Skeletal muscle satellite cell (primary cell): ENCODE measurements at regions not wholly inside any gene's neighbourhood (a gene's known extent, or its start where the extent isn't known, plus 50 kb on each side); places are given as distances from the start of the nearest gene placed in this dataset.

ENCODE experiments used
- H3K27me3 ChIP-seq: 2 replicates; pipeline ENCODE4 v1.7.0; 2013; ENCODE audit warnings: low read length; ENCODE audit not compliant: control insufficient read depth, insufficient read depth
- H3K36me3 ChIP-seq: 2 replicates; pipeline ENCODE4 v1.7.0; 2013; ENCODE audit warnings: mild to moderate bottlenecking, control low read depth, low read length; ENCODE audit not compliant: insufficient read depth
- H3K4me1 ChIP-seq: 2 replicates; pipeline ENCODE4 v1.7.0; 2013; ENCODE audit warnings: low read length; ENCODE audit not compliant: control insufficient read depth, insufficient read depth
- H3K4me2 ChIP-seq: 2 replicates; pipeline ENCODE4 v1.7.0; 2013; ENCODE audit warnings: mild to moderate bottlenecking, low read length
- H3K4me3 ChIP-seq: 2 replicates; pipeline ENCODE4 v1.7.0; 2013; ENCODE audit warnings: low read length
- H3K9ac ChIP-seq: 2 replicates; pipeline ENCODE4 v1.7.0; 2013; ENCODE audit warnings: mild to moderate bottlenecking, low read depth, low read length, moderate library complexity
- H3K9me3 ChIP-seq: replicated peaks from 2 replicates; pipeline ENCODE4 v1.7.0; 2013; ENCODE audit warnings: mild to moderate bottlenecking, control low read depth, low read length

DNA sequence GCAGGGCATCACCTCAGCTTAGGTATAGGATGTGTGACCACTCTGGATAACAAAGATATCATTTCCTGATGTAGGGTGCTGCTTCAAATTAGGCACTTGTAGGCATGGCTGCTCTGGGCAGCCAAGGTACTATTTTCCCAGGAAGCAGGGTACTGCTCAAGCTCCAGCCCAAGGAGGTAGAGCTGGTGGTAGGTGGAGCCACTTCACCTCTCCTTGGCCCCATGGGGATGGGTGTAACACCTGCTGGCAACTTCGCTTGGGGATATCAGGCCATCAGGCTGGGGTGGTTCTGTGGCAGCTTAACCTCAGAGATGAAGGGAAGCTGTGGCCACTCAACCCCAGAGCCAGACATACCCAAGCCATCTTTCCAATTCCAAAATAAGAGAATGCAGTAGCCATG is 147.1 kb upstream of the IGF1R start:
- H3K4me3 ChIP-seq, result no peak overlapping the region
- no peaks in the 10 kb centered on the region for H3K9me3 ChIP-seq
- H3K4me1 ChIP-seq, result no peaks in the 10 kb centered on the region
- H3K9ac ChIP-seq, result no peak overlapping the region
- no peak overlapping the region for H3K4me2 ChIP-seq
- no peaks in the 10 kb centered on the region for H3K36me3 ChIP-seq
- peaks cover 42% of the 10 kb centered on the region for H3K27me3 ChIP-seq

DNA sequence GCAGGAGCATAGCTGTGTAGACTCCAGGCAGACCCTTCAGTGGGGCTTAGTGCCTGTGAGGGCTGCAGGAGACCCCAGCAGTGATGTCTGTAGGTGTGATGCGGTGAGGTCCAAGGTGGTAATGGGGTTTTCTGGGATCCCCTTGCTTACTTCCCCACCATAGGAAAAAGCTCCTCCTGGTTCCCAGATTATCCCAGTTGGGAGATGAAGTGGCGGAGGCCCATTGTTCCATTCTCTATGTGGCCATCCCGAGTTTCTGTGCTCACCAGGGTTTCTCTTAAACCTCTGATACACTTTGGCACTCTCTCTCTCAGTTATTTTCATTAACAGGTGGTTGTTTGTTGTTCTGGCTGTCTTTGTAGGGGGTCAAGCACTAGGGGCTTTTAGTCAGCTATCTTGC is 146.7 kb upstream of the IGF1R start:
- Histone ChIP-seq H3K4me3 (no peak overlapping the region), H3K9ac (no peak overlapping the region), H3K4me2 (no peak overlapping the region), H3K36me3 (no peaks in the 10 kb centered on the region), H3K4me1 (no peaks in the 10 kb centered on the region), H3K27me3 (peaks cover 47% of the 10 kb centered on the region), H3K9me3 (no peaks in the 10 kb centered on the region)

DNA sequence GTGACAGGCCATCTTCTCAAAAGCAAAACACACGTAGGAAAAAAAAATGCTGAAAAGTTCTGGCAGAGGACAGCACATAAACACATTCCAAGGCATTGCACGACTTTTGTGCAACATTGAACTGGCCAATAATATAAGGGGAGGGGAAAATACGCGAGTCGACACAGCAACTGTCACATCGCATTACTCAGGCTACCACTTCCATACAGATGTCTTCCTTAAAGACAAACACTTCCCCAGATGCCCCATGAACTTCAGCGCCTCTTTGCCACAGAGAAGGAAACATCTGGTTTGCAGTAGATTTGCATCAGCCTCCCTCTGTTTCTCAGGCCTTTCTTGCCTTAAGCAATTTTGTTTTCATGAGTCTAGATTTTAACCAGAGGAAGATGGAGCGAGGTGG is 144.4 kb upstream of the IGF1R start:
- no peaks in the 10 kb centered on the region for H3K4me1 ChIP-seq
- H3K36me3 ChIP-seq, result no peaks in the 10 kb centered on the region
- H3K9me3 ChIP-seq, result no peaks in the 10 kb centered on the region
- H3K4me3 ChIP-seq, result no peak overlapping the region
- H3K9ac ChIP-seq, result no peak overlapping the region
- H3K27me3 ChIP-seq, result peaks cover 63% of the 10 kb centered on the region
- no peak overlapping the region for H3K4me2 ChIP-seq

DNA sequence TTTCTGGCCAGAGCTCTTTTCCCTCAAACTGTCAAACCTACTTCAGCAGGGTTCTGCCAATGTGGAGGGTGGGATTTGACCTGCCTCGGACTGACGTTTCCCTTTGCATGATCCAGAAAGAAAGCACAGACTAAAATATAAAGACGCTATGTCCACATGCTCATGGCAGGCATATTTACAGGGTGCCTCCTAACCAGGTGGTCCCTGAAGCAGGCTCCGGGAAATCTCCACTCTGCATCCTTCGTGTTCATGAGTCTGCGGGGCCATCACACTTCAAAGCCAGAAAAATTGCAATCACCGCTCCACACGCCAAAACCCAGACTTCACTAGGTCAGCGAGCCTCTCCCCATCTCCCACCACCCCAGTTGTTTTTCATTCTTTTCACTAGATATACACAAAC is 143.3 kb upstream of the IGF1R start:
- Histone ChIP-seq H3K9ac (no peak overlapping the region), H3K9me3 (no peaks in the 10 kb centered on the region), H3K4me1 (no peaks in the 10 kb centered on the region), H3K4me3 (no peak overlapping the region), H3K27me3 (peaks cover 63% of the 10 kb centered on the region), H3K4me2 (no peak overlapping the region), H3K36me3 (no peaks in the 10 kb centered on the region)

DNA sequence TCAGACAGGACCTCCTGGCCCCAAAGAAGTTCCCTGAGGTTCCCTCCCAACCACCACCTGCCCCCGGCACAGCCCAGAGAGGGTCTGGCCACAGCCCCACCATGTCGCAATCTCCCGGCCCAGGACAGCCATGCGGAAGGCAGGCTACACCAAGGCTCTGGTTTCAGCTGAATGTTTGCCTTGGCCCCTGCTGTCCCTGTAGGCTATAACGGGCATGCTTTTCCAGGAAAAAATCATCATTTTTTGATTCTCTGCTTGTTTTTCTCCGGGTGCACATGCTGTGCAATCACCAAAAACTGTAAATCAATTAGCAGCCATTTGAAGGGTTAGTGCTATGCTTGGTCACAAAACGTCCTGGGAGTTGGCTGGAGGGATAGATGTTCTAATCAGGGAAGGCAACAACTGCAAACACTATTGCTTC is 142.7 kb upstream of the IGF1R start:
- no peaks in the 10 kb centered on the region for H3K36me3 ChIP-seq
- no peak overlapping the region for H3K9ac ChIP-seq
- H3K4me2 ChIP-seq, result no peak overlapping the region
- no peaks in the 10 kb centered on the region for H3K4me1 ChIP-seq
- no peaks in the 10 kb centered on the region for H3K9me3 ChIP-seq
- no peak overlapping the region for H3K4me3 ChIP-seq
- H3K27me3 ChIP-seq, result peaks cover 62% of the 10 kb centered on the region

DNA sequence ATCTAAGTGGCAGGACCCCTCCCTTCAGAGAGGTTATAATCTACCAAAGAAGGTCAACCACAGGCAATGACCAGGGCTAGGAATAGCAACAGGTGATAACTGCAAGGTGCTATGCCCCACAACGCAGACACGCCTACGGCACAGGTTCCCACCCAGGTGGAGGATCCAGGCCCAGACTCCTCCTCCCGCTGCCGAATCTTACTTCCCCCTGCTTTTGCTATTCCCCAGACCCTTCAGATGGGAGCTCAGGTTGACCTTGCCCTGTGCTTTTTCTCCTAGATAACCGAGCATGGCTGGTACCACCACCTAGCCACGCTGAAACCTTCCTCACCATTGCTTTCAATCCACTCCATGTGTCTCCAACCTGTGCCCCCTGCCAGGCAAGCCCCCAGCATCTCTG is 142.2 kb upstream of the IGF1R start:
- Histone ChIP-seq H3K4me3 (no peak overlapping the region), H3K4me2 (no peak overlapping the region), H3K4me1 (no peaks in the 10 kb centered on the region), H3K36me3 (no peaks in the 10 kb centered on the region), H3K9ac (no peak overlapping the region), H3K9me3 (no peaks in the 10 kb centered on the region), H3K27me3 (peaks cover 59% of the 10 kb centered on the region)

DNA sequence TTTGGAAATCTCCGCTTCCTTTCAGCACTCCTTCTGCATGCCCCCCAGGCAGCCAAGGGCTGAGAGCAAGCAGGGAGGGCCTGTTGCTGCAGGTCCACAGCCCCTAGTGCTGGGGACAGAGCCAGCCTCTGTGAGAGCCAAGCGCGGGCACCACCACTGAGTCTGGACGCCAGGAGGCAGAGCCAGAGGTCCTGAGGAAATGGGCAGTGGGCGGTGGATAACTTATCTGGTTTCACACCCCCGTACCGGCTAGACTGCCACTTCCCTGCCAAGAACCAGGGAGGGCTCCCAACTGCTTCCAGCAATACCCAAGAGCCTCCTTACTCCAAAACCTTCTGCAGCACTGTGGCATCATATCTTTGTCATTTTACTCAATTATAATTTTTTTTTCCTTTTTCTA is 141.6 kb upstream of the IGF1R start:
- Histone ChIP-seq H3K27me3 (peaks cover 59% of the 10 kb centered on the region), H3K36me3 (no peaks in the 10 kb centered on the region), H3K4me2 (no peak overlapping the region), H3K9ac (no peak overlapping the region), H3K9me3 (no peaks in the 10 kb centered on the region), H3K4me3 (no peak overlapping the region), H3K4me1 (no peaks in the 10 kb centered on the region)

DNA sequence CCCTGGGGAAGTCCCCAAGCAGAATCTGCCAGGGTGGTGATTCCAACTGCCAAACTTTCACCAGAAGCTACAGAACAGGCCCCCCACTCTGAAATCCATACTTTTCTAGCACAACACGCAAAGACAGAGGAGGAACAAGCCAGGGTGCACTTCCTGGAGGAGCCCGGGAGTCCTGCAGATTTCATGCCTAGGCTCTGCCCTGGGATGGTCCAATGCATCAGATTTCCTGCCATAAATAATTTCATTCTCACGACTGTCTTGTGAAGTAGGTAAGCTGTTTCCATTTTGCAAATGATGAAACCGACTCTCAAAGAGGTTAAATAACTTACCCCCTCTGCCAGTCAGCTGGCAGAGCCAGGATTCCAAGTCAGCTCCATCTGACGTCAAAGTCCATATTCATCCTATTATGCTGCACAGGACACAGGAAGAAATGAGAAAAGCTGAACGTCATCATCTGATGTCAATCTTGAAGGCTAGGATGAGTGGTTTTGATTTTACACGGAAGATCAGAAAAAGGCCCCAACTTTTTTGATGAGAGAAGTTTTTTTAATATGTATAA is 134.8 kb upstream of the IGF1R start:
- H3K27me3 ChIP-seq, result peaks cover 39% of the 10 kb centered on the region
- H3K4me1 ChIP-seq, result no peaks in the 10 kb centered on the region
- H3K9ac ChIP-seq, result no peak overlapping the region
- no peak overlapping the region for H3K4me3 ChIP-seq
- H3K9me3 ChIP-seq, result no peaks in the 10 kb centered on the region
- H3K36me3 ChIP-seq, result no peaks in the 10 kb centered on the region
- H3K4me2 ChIP-seq, result no peak overlapping the region

DNA sequence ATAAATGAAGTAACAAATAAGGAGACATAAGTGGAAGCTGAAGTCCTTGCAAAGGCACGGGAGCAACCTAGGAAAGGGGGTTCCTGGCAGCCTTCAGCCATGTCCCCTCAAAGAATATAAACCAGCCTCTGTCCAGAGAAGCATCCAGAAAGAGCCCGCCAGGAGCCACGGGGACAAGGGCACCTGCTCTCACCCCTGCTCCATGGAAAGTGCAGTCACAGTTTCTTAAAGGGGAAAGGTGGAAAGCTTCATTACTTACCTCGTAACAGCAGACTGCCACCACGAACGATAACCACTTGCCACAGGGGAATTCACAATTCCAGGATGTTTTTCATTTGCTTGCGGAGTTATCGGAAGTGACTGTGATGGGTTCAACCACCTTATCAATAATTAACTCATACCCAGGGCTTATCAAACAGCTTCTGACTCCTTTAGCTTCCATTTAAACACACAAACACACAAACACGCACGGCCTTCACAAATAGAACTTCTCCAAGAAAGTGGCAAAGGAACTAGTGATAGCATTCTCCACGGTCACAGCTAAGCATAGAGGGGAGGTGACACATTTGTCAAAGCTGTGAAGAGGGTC is 134.2 kb upstream of the IGF1R start:
- Histone ChIP-seq H3K9me3 (no peaks in the 10 kb centered on the region), H3K27me3 (peaks cover 34% of the 10 kb centered on the region), H3K4me1 (peaks cover under 1% of the 10 kb centered on the region), H3K4me2 (no peak overlapping the region), H3K36me3 (no peaks in the 10 kb centered on the region), H3K4me3 (no peak overlapping the region), H3K9ac (no peak overlapping the region)

DNA sequence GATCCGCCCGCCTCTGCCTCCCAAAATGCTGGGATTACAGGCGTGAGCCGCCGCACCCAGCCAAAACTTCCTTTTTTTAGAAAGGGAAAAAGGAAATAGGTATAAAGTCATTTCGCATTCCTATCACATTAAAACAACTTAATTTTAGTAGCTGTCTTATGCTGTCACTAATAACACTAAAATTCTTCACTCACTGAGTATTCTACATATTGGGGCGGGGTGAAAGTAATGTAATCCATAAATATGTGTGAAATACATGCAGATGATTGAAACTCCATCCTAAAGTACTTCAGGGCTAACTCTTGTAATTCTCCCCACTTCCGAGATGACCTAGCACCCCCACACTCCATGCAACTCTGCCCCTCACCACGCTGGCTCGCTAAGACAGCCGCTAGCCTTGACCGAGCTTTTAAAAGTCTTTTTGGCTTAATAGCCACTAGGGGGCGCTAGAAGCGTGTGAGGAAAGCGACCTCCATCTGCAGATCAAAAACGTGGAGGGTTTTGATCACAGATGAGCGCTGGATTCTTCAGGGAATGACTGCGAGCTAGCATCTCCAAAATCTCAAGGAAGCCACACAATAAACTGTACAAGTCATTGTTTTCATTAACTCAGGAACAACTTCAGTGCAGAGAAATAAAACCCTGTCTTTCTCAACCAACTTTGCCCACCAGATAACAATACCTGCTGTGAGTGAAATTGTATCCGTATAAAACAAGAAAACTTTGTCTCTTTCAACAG is 129.3 kb upstream of the IGF1R start:
- peaks cover 4% of the 10 kb centered on the region for H3K4me1 ChIP-seq
- peaks cover 25% of the 10 kb centered on the region for H3K27me3 ChIP-seq
- no peak overlapping the region for H3K4me3 ChIP-seq
- no peaks in the 10 kb centered on the region for H3K36me3 ChIP-seq
- H3K9me3 ChIP-seq, result no peaks in the 10 kb centered on the region
- H3K4me2 ChIP-seq, result peak overlapping the region; percentile 48
- H3K9ac ChIP-seq, result no peak overlapping the region

DNA sequence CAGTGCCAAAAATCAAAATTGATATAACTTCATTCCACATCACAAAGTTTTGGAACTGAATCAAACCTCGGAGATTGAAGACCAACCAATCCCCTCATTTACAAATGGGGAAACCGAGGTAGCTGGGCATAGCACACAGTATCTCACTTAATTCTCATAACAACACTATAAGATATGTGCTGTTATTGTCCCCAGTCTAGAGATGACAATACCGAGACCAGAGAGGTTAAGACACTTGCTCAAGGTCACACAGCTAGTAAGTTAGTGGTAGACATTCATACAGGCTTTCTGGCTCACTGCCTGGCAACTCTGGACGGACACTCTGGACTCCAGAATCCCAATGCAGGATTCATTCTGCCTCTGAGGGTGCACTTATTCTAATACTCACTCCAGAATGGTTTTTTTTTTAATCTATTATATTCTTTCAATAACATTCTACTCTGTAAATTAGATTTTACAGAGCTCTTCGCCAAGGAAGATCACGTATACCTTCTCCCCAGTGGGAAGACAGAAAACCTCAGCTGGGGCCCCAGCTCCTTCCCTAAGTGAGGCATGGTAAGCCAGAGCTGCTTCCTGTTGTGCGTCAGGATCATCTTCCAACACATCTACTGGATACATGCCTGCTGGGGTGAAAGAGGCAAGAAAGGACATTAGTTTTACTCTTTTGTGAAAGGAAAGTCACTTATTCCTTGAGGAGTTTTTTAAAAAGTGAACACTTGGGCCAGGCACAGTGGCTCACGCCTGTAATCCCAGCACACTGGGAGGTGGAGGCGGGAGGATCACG is 128.4 kb upstream of the IGF1R start:
- H3K9me3 ChIP-seq, result no peaks in the 10 kb centered on the region
- H3K4me2 ChIP-seq, result no peak overlapping the region
- no peak overlapping the region for H3K4me3 ChIP-seq
- no peaks in the 10 kb centered on the region for H3K36me3 ChIP-seq
- peaks cover 4% of the 10 kb centered on the region for H3K4me1 ChIP-seq
- H3K27me3 ChIP-seq, result peaks cover 20% of the 10 kb centered on the region
- H3K9ac ChIP-seq, result no peak overlapping the region
